Natural killer cell treated with Interleukin-12 subunit alpha and Interleukin-12 subunit beta and Interleukin-15 and Interleukin-18, amount 100 ng/mL, for 72 hours (primary cell): ENCODE measurements at regions not wholly inside any gene's neighbourhood (a gene's known extent, or its start where the extent isn't known, plus 50 kb on each side); places are given as distances from the start of the nearest gene placed in this dataset.
"Not testable (repeated sequence)": the region's sequence is repeated elsewhere in the genome, so short reads cannot be mapped to it uniquely, and the experiment has no call there.

Experiments
- ATAC-seq, 2 donors: fragments of 150-1000 bp; cut with Tn5 transposase in 1 of 2; sonication (Bioruptor Pico), chemical (Tn5 transposase) in 1 of 2; 2 replicates each; pipeline ENCODE4 v1.10.0; 2021
- DNase-seq: peaks from one replicate; pipeline ENCODE4 v3.0.0; 2022; ENCODE audit warnings: low spot score
- H3K27ac Mint-ChIP-seq, 2 donors: 1 replicate in 1 of 2; 2 replicates in 1 of 2; pipeline ENCODE4 v1.8.0; 2022; ENCODE audit warnings: mixed read lengths in 2 of 2, mild to moderate bottlenecking in 1 of 2, moderate library complexity in 1 of 2
- H3K27me3 Mint-ChIP-seq, 2 donors: 1 replicate in 1 of 2; 2 replicates in 1 of 2; pipeline ENCODE4 v1.8.0; 2022; ENCODE audit warnings: mixed read lengths in 2 of 2
- H3K36me3 Mint-ChIP-seq: one replicate; pipeline ENCODE4 v1.8.0; 2022; ENCODE audit warnings: mixed read lengths
- H3K4me1 Mint-ChIP-seq, 2 donors: 1 replicate in 1 of 2; 2 replicates in 1 of 2; pipeline ENCODE4 v1.8.0; 2022; ENCODE audit warnings: low read depth in 2 of 2, mixed read lengths in 2 of 2, mild to moderate bottlenecking in 1 of 2
- H3K4me3 Mint-ChIP-seq: one replicate; pipeline ENCODE4 v1.8.0; 2022; ENCODE audit warnings: mixed read lengths
- H3K9me3 Mint-ChIP-seq: 2 replicates; pipeline ENCODE4 v1.8.0; 2022; ENCODE audit warnings: mixed read lengths

DNA sequence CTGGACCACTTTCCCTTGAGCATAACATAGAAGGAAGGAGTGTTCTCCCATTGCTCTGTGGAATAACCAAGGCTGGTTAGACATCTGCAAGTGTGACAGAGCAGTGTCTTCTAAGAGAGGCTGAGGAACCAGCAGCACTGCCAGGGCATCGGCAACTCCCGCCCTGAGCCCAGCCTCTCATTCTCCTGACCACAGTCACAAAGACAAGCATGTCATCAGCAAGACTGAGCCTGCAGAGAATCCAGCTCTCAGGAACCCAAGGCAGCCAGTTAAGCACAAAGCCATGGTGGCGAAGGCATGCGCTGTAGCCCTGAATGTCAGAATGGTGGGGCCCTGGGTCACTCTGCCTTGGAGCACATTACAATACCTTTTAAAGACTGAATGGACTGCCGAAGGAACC lies 253.9 kb downstream of the AGTPBP1 start:
- ATAC-seq (no peak), DNase-seq (no peak)
- Mint-ChIP-seq H3K9me3 (no peaks in the 10 kb centered on the region), H3K27ac (no peak overlapping the region), H3K4me1 (no peaks in the 10 kb centered on the region), H3K36me3 (no peaks in the 10 kb centered on the region), H3K27me3 (peaks cover 15 to 18% of the 10 kb centered on the region in 2 donors), H3K4me3 (no peak overlapping the region)

- ATAC-seq (no peak), DNase-seq (no peak)
- Mint-ChIP-seq H3K9me3 (no peaks in the 10 kb centered on the region), H3K4me3 (no peak overlapping the region), H3K36me3 (no peaks in the 10 kb centered on the region), H3K27ac (no peak overlapping the region), H3K27me3 (peaks cover 36 to 48% of the 10 kb centered on the region in 2 donors), H3K4me1 (no peaks in the 10 kb centered on the region)
Observed at GRCh38 chr9:85484235-85484634, 257.5 kb downstream of the AGTPBP1 start.

GRCh38 chr9:85483208-85483607 lies 258.5 kb downstream of the AGTPBP1 start:
- DNase-seq (no peak), ATAC-seq (no peak)
- H3K27ac Mint-ChIP-seq, result no peak overlapping the region
- no peaks in the 10 kb centered on the region for H3K4me1 Mint-ChIP-seq
- H3K36me3 Mint-ChIP-seq, result no peaks in the 10 kb centered on the region
- no peak overlapping the region for H3K4me3 Mint-ChIP-seq
- H3K9me3 Mint-ChIP-seq, result no peaks in the 10 kb centered on the region
- H3K27me3 Mint-ChIP-seq, result peaks cover 39 to 51% of the 10 kb centered on the region in 2 donors

DNA sequence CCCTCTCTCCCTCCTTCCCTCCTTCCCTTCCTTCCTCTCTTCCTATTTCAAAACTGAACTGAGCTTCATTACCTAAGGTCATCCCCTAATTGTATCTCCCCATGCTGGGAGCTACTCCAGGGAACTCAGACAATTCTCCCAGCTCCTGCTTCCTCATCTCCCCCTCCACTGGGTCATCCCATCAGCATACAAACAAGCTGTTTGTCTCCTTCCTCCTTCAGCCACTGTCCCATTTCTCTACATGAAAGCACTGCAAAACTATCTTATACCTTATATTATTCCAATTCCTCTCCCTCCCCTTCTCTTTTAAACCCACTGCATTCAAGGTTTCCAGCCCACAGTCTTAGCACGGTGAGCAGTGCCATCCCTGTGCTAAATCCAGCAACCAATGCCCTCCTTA lies 262.4 kb downstream of the AGTPBP1 start:
- no peak overlapping the region for H3K27ac Mint-ChIP-seq
- no peaks in the 10 kb centered on the region for H3K9me3 Mint-ChIP-seq
- ATAC-seq (no peak), DNase-seq (no peak)
- H3K27me3 Mint-ChIP-seq, result peaks cover 42 to 49% of the 10 kb centered on the region in 2 donors
- H3K4me3 Mint-ChIP-seq, result no peak overlapping the region
- H3K4me1 Mint-ChIP-seq, result no peaks in the 10 kb centered on the region
- H3K36me3 Mint-ChIP-seq, result no peaks in the 10 kb centered on the region

- Mint-ChIP-seq H3K4me3 (no peak overlapping the region), H3K4me1 (no peaks in the 10 kb centered on the region), H3K9me3 (no peaks in the 10 kb centered on the region), H3K27ac (no peak overlapping the region), H3K36me3 (no peaks in the 10 kb centered on the region), H3K27me3 (peaks cover 39 to 44% of the 10 kb centered on the region in 2 donors)
- no peak for ATAC-seq
- no peak for DNase-seq
Observed at GRCh38 chr9:85478847-85479246, 262.9 kb downstream of the AGTPBP1 start.

GRCh38 chr9:85474896-85475295 lies 266.9 kb downstream of the AGTPBP1 start:
- not testable (repeated sequence) for DNase-seq, H3K27ac Mint-ChIP-seq, H3K9me3 Mint-ChIP-seq, H3K36me3 Mint-ChIP-seq, ATAC-seq, H3K4me3 Mint-ChIP-seq, H3K4me1 Mint-ChIP-seq
- peaks cover 10 to 19% of the 10 kb centered on the region in 2 donors for H3K27me3 Mint-ChIP-seq

DNA sequence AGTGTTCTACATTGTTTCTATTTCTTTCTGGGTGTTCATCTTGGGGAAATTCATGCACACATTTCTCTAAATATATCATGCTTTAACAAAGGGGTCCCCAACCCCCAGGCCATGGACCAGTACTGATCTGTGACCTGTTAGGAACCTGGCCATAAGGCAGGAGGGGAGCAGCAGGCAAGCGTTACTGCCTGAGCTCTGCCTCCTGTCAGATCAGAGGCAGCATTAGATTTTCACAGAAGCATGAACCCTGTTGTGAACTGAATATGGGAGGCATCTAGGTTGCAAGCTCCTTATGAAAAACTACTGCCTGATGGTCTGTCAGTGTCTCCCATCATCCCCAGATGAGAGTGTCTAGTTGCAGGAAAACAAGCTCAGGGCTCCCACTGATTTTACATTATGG lies 270.0 kb downstream of the AGTPBP1 start:
- Mint-ChIP-seq H3K27ac (no peak overlapping the region), H3K36me3 (no peaks in the 10 kb centered on the region), H3K27me3 (peaks cover 8 to 9% of the 10 kb centered on the region in 2 donors), H3K9me3 (no peaks in the 10 kb centered on the region), H3K4me3 (no peak overlapping the region), H3K4me1 (no peaks in the 10 kb centered on the region)
- ATAC-seq (no peak), DNase-seq (no peak)

GRCh38 chr9:85469041-85469440 lies 272.7 kb downstream of the AGTPBP1 start:
- Mint-ChIP-seq H3K9me3 (no peaks in the 10 kb centered on the region), H3K4me3 (no peak overlapping the region), H3K4me1 (no peaks in the 10 kb centered on the region), H3K27me3 (peaks cover 6 to 23% of the 10 kb centered on the region in 2 donors), H3K36me3 (no peaks in the 10 kb centered on the region), H3K27ac (no peak overlapping the region)
- DNase-seq, result no peak
- no peak for ATAC-seq

DNA sequence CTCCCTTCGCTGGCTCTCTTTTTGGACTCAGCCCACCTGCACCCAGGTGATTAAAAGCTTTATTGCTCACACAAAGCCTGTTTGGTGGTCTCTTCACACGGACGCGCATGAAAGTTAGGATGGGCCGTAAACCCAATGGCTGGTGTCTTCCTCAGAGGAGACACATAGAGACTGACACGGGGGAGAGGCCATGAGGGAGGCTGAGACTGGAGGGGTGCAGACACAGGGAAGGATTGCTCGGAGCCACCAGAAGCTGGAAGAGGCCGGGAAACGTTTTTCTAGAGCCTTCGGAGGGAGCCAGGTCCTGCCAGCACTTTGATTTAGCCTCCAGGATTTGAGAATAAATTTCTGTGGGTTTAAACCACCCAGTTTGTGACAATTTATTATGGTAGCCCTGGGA lies 274.9 kb downstream of the AGTPBP1 start:
- Mint-ChIP-seq H3K4me3 (no peak overlapping the region), H3K4me1 (no peaks in the 10 kb centered on the region), H3K36me3 (no peaks in the 10 kb centered on the region), H3K9me3 (no peaks in the 10 kb centered on the region), H3K27ac (no peak overlapping the region), H3K27me3 (peaks cover 9 to 29% of the 10 kb centered on the region in 2 donors)
- DNase-seq (no peak), ATAC-seq (no peak)

DNA sequence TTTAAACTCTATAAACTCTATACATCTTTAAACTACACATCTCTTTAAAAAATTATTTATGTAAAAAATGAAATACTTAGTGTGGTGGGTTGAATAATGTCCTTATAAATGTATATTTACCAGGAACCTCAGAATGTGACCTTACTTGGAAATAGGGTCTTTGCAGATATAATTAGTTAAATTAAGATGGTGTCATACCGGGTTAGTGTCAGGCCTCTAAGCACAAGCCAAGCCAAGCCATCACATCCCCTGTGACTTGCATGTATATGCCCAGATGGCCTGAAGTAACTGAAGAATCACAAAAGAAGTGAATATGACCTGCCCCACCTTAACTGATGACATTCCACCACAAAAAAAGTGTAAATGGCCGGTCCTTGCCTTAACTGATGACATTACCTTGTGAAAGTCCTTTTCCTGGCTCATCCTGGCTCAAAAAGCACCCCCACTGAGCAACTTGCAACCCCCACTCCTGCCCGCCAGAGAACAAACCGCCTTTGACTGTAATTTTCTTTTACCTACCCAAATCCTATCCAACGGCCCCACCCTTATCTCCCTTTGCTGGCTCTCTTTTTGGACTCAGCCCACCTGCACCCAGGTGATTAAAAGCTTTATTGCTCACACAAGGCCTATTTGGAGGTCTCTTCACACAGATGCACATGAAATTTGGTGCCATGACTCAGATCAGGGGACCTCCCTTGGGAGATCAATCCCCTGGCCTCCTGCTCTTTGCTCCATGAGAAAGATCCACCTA lies 283.5 kb downstream of the AGTPBP1 start:
- not testable (repeated sequence) for H3K27ac Mint-ChIP-seq

GRCh38 chr9:85453850-85454249 lies 287.9 kb downstream of the AGTPBP1 start:
- no peaks in the 10 kb centered on the region for H3K36me3 Mint-ChIP-seq
- no peak for DNase-seq
- H3K27ac Mint-ChIP-seq, result no peak overlapping the region
- H3K27me3 Mint-ChIP-seq, result peaks cover 34 to 37% of the 10 kb centered on the region in 2 donors
- no peaks in the 10 kb centered on the region for H3K4me1 Mint-ChIP-seq
- no peaks in the 10 kb centered on the region for H3K9me3 Mint-ChIP-seq
- H3K4me3 Mint-ChIP-seq, result no peak overlapping the region
- no peak for ATAC-seq

More for the DNA sequence above, 283.5 kb downstream of the AGTPBP1 start:
- not testable (repeated sequence) for H3K9me3 Mint-ChIP-seq, H3K36me3 Mint-ChIP-seq, H3K4me1 Mint-ChIP-seq, H3K4me3 Mint-ChIP-seq, DNase-seq, ATAC-seq
- H3K27me3 Mint-ChIP-seq, result peaks cover 17 to 19% of the 10 kb centered on the region in 2 donors

GRCh38 chr9:85452841-85453240 lies 288.9 kb downstream of the AGTPBP1 start:
- peaks cover 36 to 37% of the 10 kb centered on the region in 2 donors for H3K27me3 Mint-ChIP-seq
- ATAC-seq (no peak), DNase-seq (no peak)
- H3K27ac Mint-ChIP-seq, result no peak overlapping the region
- H3K36me3 Mint-ChIP-seq, result no peaks in the 10 kb centered on the region
- no peaks in the 10 kb centered on the region for H3K9me3 Mint-ChIP-seq
- H3K4me3 Mint-ChIP-seq, result no peak overlapping the region
- H3K4me1 Mint-ChIP-seq, result no peaks in the 10 kb centered on the region

- peaks cover under 1% of the 10 kb centered on the region for H3K9me3 Mint-ChIP-seq
- H3K4me1 Mint-ChIP-seq, result no peaks in the 10 kb centered on the region
- no peak for ATAC-seq
- peaks cover 1% of the 10 kb centered on the region for H3K36me3 Mint-ChIP-seq
- peaks cover 41 to 44% of the 10 kb centered on the region in 2 donors for H3K27me3 Mint-ChIP-seq
- no peak overlapping the region for H3K27ac Mint-ChIP-seq
- H3K4me3 Mint-ChIP-seq, result no peak overlapping the region
- DNase-seq, result no peak
Observed at GRCh38 chr9:85451680-85452079, 290.1 kb downstream of the AGTPBP1 start.

DNA sequence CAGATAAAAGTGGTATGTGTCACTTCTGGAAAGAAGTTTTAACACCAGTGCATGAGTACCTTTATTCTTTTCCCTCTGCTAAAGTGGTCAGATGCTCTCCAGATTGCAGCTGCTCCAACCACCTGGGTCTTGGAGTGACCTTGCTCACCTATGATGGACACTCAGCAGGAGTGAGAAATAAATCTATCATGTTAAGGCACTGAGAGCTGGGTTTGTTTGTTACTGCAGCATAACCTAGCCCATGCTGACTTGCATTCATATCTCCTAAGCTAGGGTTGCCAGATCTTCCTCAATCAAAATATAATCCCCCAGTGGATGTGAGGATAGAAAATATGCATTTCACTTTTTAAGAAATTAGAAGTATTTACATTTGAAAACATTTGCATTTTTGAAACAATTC lies 295.9 kb downstream of the AGTPBP1 start:
- ATAC-seq, result no peak
- H3K27me3 Mint-ChIP-seq, result peaks cover 40 to 44% of the 10 kb centered on the region in 2 donors
- no peak for DNase-seq

DNA sequence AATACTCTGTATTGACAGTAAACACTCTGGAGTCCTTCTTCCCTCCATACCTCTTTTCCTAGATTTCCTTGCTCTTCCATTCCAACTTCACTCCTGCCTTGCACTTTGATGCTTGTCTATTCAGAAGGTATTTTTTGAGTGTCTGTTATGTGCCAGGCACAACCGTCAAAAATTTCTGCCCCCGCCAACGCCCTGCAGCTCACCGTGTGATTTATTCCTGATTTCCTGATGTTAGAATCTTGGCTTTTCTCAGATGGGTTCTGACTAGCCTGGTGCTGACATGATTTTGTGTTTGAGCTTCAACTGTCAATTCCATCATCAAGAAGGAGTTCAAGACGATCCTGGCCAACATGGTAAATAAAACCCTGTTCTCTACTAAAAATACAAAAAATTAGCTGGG lies 297.5 kb downstream of the AGTPBP1 start:
- peaks cover 5% of the 10 kb centered on the region for H3K36me3 Mint-ChIP-seq
- no peak overlapping the region for H3K4me3 Mint-ChIP-seq
- no peak for ATAC-seq
- peaks cover 29 to 31% of the 10 kb centered on the region in 2 donors for H3K27me3 Mint-ChIP-seq
- H3K9me3 Mint-ChIP-seq, result peaks cover 4% of the 10 kb centered on the region
- H3K27ac Mint-ChIP-seq, result no peak overlapping the region
- DNase-seq, result no peak
- H3K4me1 Mint-ChIP-seq, result no peaks in the 10 kb centered on the region

More for the DNA sequence above, 295.9 kb downstream of the AGTPBP1 start:
- no peaks in the 10 kb centered on the region for H3K4me1 Mint-ChIP-seq
- H3K36me3 Mint-ChIP-seq, result peaks cover 5% of the 10 kb centered on the region
- H3K27ac Mint-ChIP-seq, result no peak overlapping the region
- peaks cover 4% of the 10 kb centered on the region for H3K9me3 Mint-ChIP-seq
- no peak overlapping the region for H3K4me3 Mint-ChIP-seq
